Uterus (tissue), 3 donors: ENCODE measurements at regions not wholly inside any gene's neighbourhood (a gene's known extent, or its start where the extent isn't known, plus 50 kb on each side); places are given as distances from the start of the nearest gene placed in this dataset.

ENCODE experiments used
- DNase-seq, 2 donors: peaks; one replicate each; pipeline ENCODE4 v3.0.0-alpha.2; 2019 to 2020
- H3K27ac ChIP-seq, 2 donors: fragments of 200-600 bp; sonication (generic); 1 replicate in 1 of 2; 2 replicates in 1 of 2; pipeline ENCODE4 v1.5.1; 2016 to 2018
- H3K27me3 ChIP-seq, 2 donors: fragments of 200-600 bp; sonication (generic); one replicate each; pipeline ENCODE4 v1.5.1; 2018 to 2019; ENCODE audit warnings: control low read depth in 1 of 2
- H3K36me3 ChIP-seq, 2 donors: fragments of 200-600 bp; sonication (generic); one replicate each; pipeline ENCODE4 v1.5.1; 2019; ENCODE audit warnings: control low read depth in 1 of 2
- H3K4me1 ChIP-seq, 2 donors: fragments of 200-600 bp; sonication (generic); one replicate each; pipeline ENCODE4 v1.5.1; 2018 to 2019; ENCODE audit warnings: control low read depth in 1 of 2
- H3K4me3 ChIP-seq, 2 donors: fragments of 200-600 bp; sonication (generic); 1 replicate in 1 of 2; 2 replicates in 1 of 2; pipeline ENCODE4 v1.5.1; 2018 to 2019; ENCODE audit warnings: mild to moderate bottlenecking in 1 of 2
- H3K9me3 ChIP-seq, 2 donors: fragments of 200-600 bp; sonication (generic); one replicate each; pipeline ENCODE4 v1.5.1; 2019; ENCODE audit warnings: control low read depth in 1 of 2
- CTCF ChIP-seq, 4 experiments: fragments of 200-600 bp in 2 of 4; fragments of 450-650 bp in 2 of 4; sonication (generic) in 2 of 4; IDR thresholded peaks; one replicate each; pipeline ENCODE4 v1.5.1; 2016 to 2019; ENCODE audit warnings: antibody characterized with exemption in 4 of 4, mild to moderate bottlenecking in 2 of 4, moderate library complexity in 1 of 4
- POLR2A ChIP-seq, 2 donors: fragments of 450-650 bp; IDR thresholded peaks; one replicate each; pipeline ENCODE4 v1.6.1; 2016; ENCODE audit warnings: antibody characterized with exemption in 2 of 2, mild to moderate bottlenecking in 1 of 2, moderate library complexity in 1 of 2
- intact Hi-C: fragments of 100-400 bp; cut with DNase I; formaldehyde crosslinking; loops from one replicate; pipeline ENCODE4 v1.15.1; 2023; ENCODE audit warnings: low total_unique reads
- donor health status: DM: yes; HTN: yes; CAD: no.

GRCh38 chr9:86521322-86521721, 167.1 kb upstream of the TUT7 start:
- intact Hi-C loops: no loop called here
- TF ChIP-seq POLR2A (IDR thresholded peaks at IDR 0.05) (no peak), CTCF (IDR thresholded peaks at IDR 0.05) (no peak)
- Histone ChIP-seq H3K4me3 (no peak overlapping the region), H3K36me3 (no peaks in the 10 kb centered on the region), H3K27ac (no peak overlapping the region), H3K9me3 (no peaks in the 10 kb centered on the region), H3K27me3 (no peaks in the 10 kb centered on the region), H3K4me1 (no peaks in the 10 kb centered on the region)
- no peak for DNase-seq

- no peak for DNase-seq
- intact Hi-C loops: no loop called here
- Histone ChIP-seq H3K4me1 (no peaks in the 10 kb centered on the region), H3K4me3 (no peak overlapping the region), H3K27ac (no peak overlapping the region), H3K27me3 (no peaks in the 10 kb centered on the region), H3K36me3 (no peaks in the 10 kb centered on the region), H3K9me3 (no peaks in the 10 kb centered on the region)
- TF ChIP-seq CTCF (IDR thresholded peaks at IDR 0.05): no peak
- no peak for TF ChIP-seq POLR2A (IDR thresholded peaks at IDR 0.05)
Measured at GRCh38 chr9:86519066-86519615, 164.9 kb upstream of the TUT7 start.

GRCh38 chr9:86517475-86517874, 163.3 kb upstream of the TUT7 start:
- DNase-seq: no peak
- H3K27me3 ChIP-seq: no peaks in the 10 kb centered on the region
- intact Hi-C loops: no loop called here
- no peaks in the 10 kb centered on the region for H3K4me1 ChIP-seq
- H3K36me3 ChIP-seq: no peaks in the 10 kb centered on the region
- no peaks in the 10 kb centered on the region for H3K9me3 ChIP-seq
- no peak for TF ChIP-seq POLR2A (IDR thresholded peaks at IDR 0.05)
- no peak for TF ChIP-seq CTCF (IDR thresholded peaks at IDR 0.05)
- H3K27ac ChIP-seq: no peak overlapping the region
- H3K4me3 ChIP-seq: no peak overlapping the region

GRCh38 chr9:86516564-86516963, 162.4 kb upstream of the TUT7 start:
- H3K27ac ChIP-seq: peak overlapping the region; percentile 9 to 60
- H3K4me1 ChIP-seq: no peaks in the 10 kb centered on the region
- H3K4me3 ChIP-seq: no peak overlapping the region
- TF ChIP-seq CTCF (IDR thresholded peaks at IDR 0.05) (no peak), POLR2A (IDR thresholded peaks at IDR 0.05) (no peak)
- H3K27me3 ChIP-seq: no peaks in the 10 kb centered on the region
- intact Hi-C loops: no loop called here
- H3K36me3 ChIP-seq: no peaks in the 10 kb centered on the region
- DNase-seq: no peak
- H3K9me3 ChIP-seq: no peaks in the 10 kb centered on the region

- no peak for DNase-seq
- H3K4me1 ChIP-seq: no peaks in the 10 kb centered on the region
- TF ChIP-seq POLR2A (IDR thresholded peaks at IDR 0.05) (no peak), CTCF (IDR thresholded peaks at IDR 0.05) (no peak)
- peak overlapping the region; percentile 9 to 60 for H3K27ac ChIP-seq
- H3K4me3 ChIP-seq: no peak overlapping the region
- no peaks in the 10 kb centered on the region for H3K36me3 ChIP-seq
- no peaks in the 10 kb centered on the region for H3K9me3 ChIP-seq
- H3K27me3 ChIP-seq: no peaks in the 10 kb centered on the region
- intact Hi-C loops: no loop called here
Measured at GRCh38 chr9:86515221-86515620, 161.0 kb upstream of the TUT7 start.
